ENCODE measurements at regions not wholly inside any gene's neighbourhood (a gene's known extent, or its start where the extent isn't known, plus 50 kb on each side); places are given as distances from the start of the nearest gene placed in this dataset.

- no peak for DNase-seq (ENCODE audit: extremely low read depth, low read depth)
Observed at GRCh38 chrX:40282946-40283660, 185.3 kb upstream of the BCOR start.

GRCh38 chrX:40282348-40282747 lies 184.6 kb upstream of the BCOR start:
- DNase-seq (ENCODE audit: extremely low read depth, low read depth) = no peak

DNA sequence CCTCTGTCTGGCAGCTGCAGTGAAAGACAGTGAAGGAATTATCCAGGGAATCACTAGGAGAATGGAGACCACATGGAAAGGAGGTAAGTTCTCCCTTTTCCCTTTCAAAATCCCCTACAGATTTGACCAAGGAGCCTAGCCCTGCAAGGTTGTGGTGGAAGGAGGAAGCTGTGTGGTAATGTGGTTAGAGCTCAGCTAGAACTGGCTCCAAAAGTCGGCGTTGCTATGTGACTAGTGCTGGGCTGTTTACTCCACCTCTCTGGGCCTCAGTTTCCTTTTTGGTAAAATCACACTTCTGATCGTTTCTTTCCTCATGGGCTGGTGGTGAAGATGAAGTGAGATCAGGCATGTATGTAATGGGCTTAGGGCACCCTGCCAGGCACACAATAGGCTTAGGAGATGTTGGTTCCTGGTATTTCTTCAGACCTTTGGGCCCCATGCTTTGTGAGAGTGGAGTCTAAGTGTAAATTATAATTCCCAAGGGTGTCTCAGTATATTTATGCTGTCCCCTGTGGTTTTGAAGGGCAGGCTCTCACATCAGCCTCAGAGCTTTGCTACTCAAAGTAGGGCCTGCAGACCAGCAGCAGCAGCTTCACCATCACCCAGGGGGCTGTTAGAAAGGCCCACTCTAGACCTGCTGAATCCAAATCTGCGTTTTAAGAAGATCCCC lies 183.7 kb upstream of the BCOR start:
- no peak for DNase-seq (ENCODE audit: extremely low read depth, low read depth)

DNA sequence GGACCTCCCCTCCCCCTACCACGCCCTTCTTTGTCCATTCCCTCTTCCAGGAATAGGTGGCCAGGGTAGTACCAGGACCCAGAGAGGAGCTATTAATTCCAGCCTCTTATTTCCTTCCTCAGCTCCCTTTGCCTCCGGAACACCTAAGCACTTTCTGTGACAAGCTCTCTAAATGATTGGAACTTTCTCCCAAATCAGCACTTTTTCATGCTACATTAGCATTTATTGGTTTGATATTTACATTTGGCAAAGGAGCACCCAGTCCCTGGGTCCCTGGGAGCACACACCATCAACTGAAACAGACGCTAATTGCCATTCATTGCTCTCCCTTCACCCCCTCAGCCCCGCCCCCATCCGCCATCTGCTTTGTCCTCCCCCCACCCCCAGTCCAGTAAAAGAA lies 182.0 kb upstream of the BCOR start:
- DNase-seq (ENCODE audit: extremely low read depth, low read depth) = no peak

- no peak for DNase-seq (ENCODE audit: extremely low read depth, low read depth)
Observed at GRCh38 chrX:40279091-40279430, 181.3 kb upstream of the BCOR start.

DNA sequence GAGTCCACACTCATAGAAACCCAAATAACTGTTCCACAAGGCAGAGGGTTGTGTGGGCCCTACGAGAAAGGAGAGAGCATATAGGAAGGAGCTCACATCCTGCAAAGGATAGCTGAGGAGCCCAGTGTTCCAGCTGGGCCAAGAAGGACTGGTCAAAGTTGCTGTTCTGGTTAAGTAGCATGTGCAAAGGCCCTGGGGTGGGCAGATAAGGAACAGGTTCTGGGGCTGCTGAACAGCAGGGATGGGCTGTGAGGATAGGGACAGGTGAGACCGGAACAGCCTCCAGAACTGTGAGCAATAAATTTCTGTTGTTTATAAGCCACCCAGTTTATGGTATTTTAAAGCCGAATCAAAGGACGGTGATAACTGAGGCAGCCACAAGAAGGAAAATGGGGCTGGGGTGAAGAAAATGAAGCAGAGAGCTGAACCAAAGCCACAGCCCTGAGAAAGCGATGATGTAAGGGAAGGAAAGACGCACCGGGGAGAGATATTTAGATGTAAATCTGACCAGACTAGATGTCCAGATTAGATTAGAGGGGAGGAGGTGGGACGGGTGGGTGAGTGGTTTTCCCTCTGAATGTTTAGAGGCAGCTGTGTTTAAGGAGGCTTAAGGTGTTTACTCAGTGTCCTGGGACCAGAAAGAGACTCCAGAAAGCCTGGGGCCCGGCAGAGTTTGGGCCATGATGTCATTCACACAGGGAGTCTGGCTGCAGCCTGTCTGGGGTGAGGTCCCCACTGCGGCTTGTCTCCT lies 180.8 kb upstream of the BCOR start:
- no peak for DNase-seq (ENCODE audit: extremely low read depth, low read depth)

- DNase-seq (ENCODE audit: extremely low read depth, low read depth) = no peak
Observed at GRCh38 chrX:40277672-40278071, 179.9 kb upstream of the BCOR start.

GRCh38 chrX:40273356-40274050 lies 175.7 kb upstream of the BCOR start:
- no peak for DNase-seq (ENCODE audit: extremely low read depth, low read depth)

GRCh38 chrX:40272776-40273175 lies 175.0 kb upstream of the BCOR start:
- no peak for DNase-seq (ENCODE audit: extremely low read depth, low read depth)

DNA sequence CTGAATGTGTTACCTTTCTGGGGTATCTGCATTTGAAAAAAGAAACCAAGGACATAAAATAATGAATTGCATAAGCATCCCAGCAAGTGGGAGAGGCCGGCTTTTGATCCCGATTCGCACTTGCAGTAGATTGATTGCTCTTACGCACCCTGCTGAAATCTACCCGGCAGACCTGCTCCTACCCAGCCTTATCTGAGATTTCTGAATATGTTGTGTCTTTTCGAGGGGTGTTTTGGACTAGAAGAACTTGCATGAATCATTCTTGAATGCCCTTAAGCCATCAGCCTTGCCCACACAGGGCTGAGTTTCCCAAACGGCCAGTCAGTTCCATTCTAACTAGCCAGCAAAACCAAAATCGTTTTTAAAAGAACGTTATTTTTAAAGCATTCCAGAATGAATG lies 174.4 kb upstream of the BCOR start:
- DNase-seq (ENCODE audit: extremely low read depth, low read depth) = no peak

- DNase-seq (ENCODE audit: extremely low read depth, low read depth) = no peak
Observed at GRCh38 chrX:40268188-40268520, 170.4 kb upstream of the BCOR start.

DNA sequence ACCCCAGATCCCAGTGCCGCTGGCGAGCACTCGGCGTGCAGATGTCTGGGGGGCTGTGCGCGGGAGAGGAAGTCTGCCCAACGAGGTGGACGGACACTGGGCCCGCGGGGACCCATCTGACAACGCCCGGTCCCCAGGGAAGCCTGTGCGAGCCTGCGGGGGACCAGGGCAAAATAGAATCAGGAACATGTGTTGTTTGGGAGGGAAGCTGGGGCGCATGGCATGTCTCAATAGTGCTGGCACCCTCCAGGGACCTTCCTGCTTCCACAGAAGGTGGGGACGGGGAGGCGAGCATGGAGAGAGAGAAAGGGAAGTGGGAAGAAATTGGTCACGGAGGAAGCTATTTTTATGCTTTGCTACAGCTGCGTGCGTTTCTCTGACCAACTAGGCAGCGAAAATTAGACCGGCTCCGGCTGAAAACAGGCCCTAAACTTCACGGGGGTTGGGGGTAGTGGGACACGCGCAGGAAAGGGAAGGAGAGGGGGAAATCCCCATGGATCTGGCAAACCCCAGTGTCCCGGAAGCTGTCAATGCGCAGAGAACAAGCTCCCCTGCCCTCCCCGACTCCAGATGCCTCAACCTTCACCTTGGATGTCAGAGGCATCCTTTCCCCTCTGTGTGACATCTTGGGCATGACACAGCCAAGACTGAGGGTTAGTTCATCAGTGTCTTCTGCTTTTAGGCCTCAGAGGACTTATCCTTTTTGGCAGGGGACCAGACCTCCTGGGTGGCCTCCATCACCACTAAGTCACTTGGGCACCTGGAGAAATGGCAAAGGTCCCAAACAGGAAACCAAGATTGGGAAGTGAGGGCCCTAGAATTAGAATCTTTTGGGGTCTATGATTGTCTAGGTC lies 169.8 kb upstream of the BCOR start:
- DNase-seq (ENCODE audit: extremely low read depth, low read depth) = no peak

DNA sequence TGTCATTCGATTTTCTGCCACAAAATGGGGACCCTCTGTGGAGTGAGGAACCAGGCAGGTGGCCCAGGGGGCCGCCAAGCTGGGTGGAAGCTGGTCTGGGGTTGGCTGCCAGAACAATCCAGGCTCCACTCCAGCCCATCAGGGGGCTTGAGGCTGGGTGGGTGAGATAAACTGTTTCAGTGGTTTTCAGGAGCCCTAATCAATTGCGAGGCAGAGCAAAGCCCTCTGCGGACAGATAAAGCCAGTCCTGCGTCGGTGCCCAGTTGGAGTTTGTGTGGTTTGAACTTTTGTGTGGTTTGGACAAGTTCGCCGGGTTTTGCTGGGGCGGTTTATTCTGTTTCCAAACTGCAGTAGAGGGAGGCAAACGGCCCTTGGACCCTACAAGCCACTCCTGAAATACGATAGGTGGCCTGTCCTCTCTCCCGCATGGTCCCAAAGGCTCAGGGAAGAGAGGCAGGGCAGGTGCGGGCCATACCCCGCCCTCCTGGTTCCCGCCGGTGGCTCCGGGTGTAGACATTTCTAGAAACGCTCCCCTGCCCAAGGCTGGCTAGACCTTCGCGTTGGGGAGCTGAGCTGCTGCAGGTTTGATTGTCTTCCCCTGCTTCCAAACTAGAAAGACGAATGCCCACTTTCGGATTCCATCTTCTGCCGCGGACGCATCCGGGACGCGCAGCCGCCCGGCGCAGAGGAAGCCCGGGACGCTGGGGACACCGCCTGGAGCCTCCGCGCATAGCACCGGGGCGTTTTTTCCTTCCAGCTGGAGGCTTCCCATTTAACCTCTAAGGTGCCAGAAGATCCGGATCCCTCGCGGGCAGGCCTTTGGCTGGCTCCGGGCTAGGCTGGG lies 169.0 kb upstream of the BCOR start:
- DNase-seq (ENCODE audit: extremely low read depth, low read depth) = peak; percentile 62

DNA sequence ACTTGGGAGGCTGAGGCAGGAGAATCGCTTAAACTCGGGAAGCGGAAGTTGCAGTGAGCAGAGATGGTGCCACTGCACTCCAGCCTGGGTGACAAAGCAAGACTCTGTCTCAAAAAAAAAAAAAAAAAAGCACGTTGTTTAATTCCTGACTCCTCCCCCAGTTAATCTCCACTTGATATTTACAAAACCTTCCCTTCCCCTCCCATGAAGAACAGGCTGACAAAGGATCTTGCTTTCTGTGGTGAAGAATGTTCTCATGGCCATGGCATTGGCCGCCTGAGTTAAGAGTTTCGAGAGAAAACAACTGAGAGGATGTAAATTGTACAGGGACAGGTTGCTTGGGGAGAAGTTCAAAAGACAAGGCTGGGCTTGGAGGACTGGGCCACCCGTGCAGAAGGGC lies 168.2 kb upstream of the BCOR start:
- no peak for DNase-seq (ENCODE audit: extremely low read depth, low read depth)

DNA sequence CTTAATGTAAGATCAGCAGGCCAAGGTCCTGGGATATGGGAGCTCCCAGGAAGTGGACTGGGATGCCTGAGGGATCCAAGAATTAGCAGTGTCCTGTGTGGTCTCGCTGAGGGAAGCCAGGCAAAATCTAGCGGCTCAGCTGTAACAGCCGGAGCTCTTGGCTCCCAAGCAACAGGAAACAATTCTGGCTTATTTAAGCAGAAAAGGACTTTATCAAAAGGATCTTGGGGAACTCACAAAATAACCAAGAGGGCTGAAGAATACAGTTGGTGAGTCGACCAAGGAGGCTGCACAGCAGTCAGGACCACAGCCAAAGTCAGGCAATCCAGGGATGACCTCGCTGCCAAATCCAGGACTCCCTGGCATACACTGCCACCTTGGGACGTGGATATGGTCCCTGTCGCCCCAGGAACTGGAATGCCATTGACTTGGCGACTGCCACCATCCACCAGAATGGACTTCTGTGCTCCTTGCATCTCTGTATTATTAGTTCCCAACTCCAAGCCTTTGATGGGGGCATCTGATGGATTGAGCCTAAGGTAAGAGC lies 165.3 kb upstream of the BCOR start:
- no peak for DNase-seq (ENCODE audit: extremely low read depth, low read depth)

GRCh38 chrX:40262157-40263013 lies 164.6 kb upstream of the BCOR start:
- no peak for DNase-seq (ENCODE audit: extremely low read depth, low read depth)

DNA sequence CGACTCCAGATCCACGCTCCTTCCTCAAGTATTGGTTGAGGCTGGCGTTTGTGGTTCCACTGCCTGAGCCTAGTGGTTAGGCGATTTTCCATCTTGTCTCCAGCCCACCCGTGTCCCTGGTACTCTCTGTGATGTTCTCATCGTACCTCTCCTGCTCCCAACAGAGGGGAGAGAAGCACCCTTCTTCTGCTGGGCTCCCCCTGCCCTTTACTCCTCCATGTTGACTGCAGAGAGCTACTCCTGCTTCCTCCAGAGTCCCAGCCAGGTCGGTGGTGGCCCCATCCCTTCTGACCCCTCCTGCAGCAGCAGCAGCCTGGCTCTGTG lies 164.0 kb upstream of the BCOR start:
- no peak for DNase-seq (ENCODE audit: extremely low read depth, low read depth)

DNA sequence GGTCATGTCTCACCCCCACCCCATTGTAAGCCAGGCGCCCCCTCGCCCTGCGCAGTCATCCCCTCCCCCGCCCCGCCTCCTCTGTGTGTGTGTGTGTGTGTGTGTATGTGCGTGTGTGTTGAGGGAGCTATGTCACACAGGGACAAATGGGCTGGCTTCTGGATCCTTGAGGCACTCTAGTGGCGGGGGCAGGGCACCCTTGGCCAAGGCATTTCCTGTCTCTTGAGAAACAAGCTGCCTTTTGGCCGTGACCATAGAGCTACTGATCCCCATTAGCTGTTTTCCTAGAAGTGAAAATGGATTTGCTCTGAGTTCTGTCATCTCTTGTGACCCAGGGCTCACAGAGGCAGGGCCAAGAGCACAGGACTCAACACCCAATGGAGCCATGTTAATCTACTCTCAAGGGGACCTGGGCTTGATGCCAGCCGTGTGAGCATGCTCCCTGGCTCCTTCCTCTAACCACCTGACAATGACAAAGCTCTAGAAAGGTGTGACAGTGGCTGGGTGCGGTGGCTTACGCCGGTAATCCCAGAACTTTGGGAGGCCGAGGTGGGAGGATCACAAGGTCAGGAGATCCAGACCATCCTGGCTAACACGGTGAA lies 162.5 kb upstream of the BCOR start:
- DNase-seq (ENCODE audit: extremely low read depth, low read depth) = no peak
